Left lung (tissue), 4 donors: ENCODE measurements at regions not wholly inside any gene's neighbourhood (a gene's known extent, or its start where the extent isn't known, plus 50 kb on each side); places are given as distances from the start of the nearest gene placed in this dataset.
A peak's percentile ranks its signal among the peaks of the same experiment; 100 is the strongest.

Experiments used
- ATAC-seq: fragments of 200-7000 bp; cut with Tn5 transposase; one replicate; pipeline ENCODE4 v1.9.1; 2020; ENCODE audit warnings: moderate library complexity
- DNase-seq, 4 donors: peaks; one replicate each; pipeline ENCODE4 v3.0.0-alpha.2; 2013 to 2020
- H3K27ac ChIP-seq, 2 donors: fragments of 200-600 bp; sonication (generic) in 1 of 2; one replicate each; pipeline versions ENCODE4 v1.5.0 to v1.8.0; 2020 to 2021
- H3K27me3 ChIP-seq, 2 donors: fragments of 200-600 bp; sonication (generic) in 1 of 2; one replicate each; pipeline versions ENCODE4 v1.5.0 to v1.8.0; 2020 to 2021
- H3K36me3 ChIP-seq, 2 donors: fragments of 200-600 bp; sonication (generic) in 1 of 2; one replicate each; pipeline versions ENCODE4 v1.5.0 to v1.8.0; 2020 to 2021
- H3K4me1 ChIP-seq, 2 donors: fragments of 200-600 bp; one replicate each; pipeline ENCODE4 v1.8.0; 2021
- H3K4me3 ChIP-seq, 2 donors: fragments of 200-600 bp; sonication (generic) in 1 of 2; one replicate each; pipeline versions ENCODE4 v1.5.0 to v1.8.0; 2020 to 2021; ENCODE audit warnings: mild to moderate bottlenecking in 1 of 2
- H3K9me3 ChIP-seq, 2 donors: fragments of 200-600 bp; sonication (generic) in 1 of 2; one replicate each; pipeline versions ENCODE4 v1.5.0 to v1.8.0; 2020 to 2021
- intact Hi-C, 2 donors: fragments of 100-400 bp; cut with DNase I; formaldehyde crosslinking; loops; one replicate each; pipeline versions ENCODE4 v1.11.2 to v1.14.2; 2022
- TF ChIP-seq, protein P1 (sequence below), 2 donors: fragments of 200-600 bp; sonication (generic) in 1 of 2; IDR thresholded peaks; one replicate each; pipeline versions ENCODE4 v1.5.0 to v1.8.0; 2021; ENCODE audit warnings: antibody characterized with exemption in 2 of 2
- donor health status: DM: no; HTN: yes; CAD: no.
- donor health status: DM: no; HTN: no; CAD: no.

- peaks cover 0 to 14% of the 10 kb centered on the region in 2 donors for H3K4me1 ChIP-seq
- ATAC-seq: no peak
- TF ChIP-seq, protein P1, sequence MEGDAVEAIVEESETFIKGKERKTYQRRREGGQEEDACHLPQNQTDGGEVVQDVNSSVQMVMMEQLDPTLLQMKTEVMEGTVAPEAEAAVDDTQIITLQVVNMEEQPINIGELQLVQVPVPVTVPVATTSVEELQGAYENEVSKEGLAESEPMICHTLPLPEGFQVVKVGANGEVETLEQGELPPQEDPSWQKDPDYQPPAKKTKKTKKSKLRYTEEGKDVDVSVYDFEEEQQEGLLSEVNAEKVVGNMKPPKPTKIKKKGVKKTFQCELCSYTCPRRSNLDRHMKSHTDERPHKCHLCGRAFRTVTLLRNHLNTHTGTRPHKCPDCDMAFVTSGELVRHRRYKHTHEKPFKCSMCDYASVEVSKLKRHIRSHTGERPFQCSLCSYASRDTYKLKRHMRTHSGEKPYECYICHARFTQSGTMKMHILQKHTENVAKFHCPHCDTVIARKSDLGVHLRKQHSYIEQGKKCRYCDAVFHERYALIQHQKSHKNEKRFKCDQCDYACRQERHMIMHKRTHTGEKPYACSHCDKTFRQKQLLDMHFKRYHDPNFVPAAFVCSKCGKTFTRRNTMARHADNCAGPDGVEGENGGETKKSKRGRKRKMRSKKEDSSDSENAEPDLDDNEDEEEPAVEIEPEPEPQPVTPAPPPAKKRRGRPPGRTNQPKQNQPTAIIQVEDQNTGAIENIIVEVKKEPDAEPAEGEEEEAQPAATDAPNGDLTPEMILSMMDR (IDR thresholded peaks at IDR 0.05): no peak
- DNase-seq: no peak
- H3K27ac ChIP-seq: no peak overlapping the region
- H3K36me3 ChIP-seq: no peaks in the 10 kb centered on the region
- no peaks in the 10 kb centered on the region for H3K27me3 ChIP-seq
- H3K9me3 ChIP-seq: no peaks in the 10 kb centered on the region
- no peak overlapping the region for H3K4me3 ChIP-seq
- intact Hi-C loops: no loop called here
Observed at GRCh38 chr17:77611791-77612502, 346.6 kb upstream of the TNRC6C start.

- no peak overlapping the region for H3K27ac ChIP-seq
- DNase-seq (no peak), ATAC-seq (no peak)
- H3K4me1 ChIP-seq: peaks cover 0 to 14% of the 10 kb centered on the region in 2 donors
- no peaks in the 10 kb centered on the region for H3K36me3 ChIP-seq
- TF ChIP-seq, protein P1 (IDR thresholded peaks at IDR 0.05): no peak
- H3K9me3 ChIP-seq: no peaks in the 10 kb centered on the region
- H3K4me3 ChIP-seq: no peak overlapping the region
- no peaks in the 10 kb centered on the region for H3K27me3 ChIP-seq
- intact Hi-C loops: no loop called here
Observed at GRCh38 chr17:77613218-77613617, 345.3 kb upstream of the TNRC6C start.

DNA sequence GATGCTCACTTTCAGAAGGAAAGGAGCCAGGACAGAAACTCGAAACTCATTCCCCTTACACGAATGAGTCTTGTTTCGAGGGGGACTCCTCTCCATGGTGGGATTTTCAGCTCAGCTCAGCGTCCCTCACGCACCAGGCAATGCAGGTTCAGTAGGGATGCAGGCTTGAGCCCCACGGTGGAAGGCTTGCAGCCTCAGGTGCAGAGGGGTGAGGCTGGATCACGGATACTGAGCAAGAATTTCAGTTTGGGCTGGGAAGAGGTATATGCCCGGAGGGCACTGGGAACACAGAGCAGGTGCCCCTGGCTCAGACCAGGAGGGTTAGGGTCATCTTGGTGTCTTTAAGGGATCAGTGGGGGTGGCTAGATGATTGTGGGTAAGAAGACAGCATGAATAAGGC is 344.9 kb upstream of the TNRC6C start:
- no peak for DNase-seq
- Histone ChIP-seq H3K27ac (no peak overlapping the region), H3K36me3 (no peaks in the 10 kb centered on the region), H3K4me1 (peaks cover 0 to 14% of the 10 kb centered on the region in 2 donors), H3K27me3 (no peaks in the 10 kb centered on the region), H3K4me3 (no peak overlapping the region), H3K9me3 (no peaks in the 10 kb centered on the region)
- intact Hi-C loops: no loop called here
- ATAC-seq: no peak
- TF ChIP-seq, protein P1 (IDR thresholded peaks at IDR 0.05): no peak

DNA sequence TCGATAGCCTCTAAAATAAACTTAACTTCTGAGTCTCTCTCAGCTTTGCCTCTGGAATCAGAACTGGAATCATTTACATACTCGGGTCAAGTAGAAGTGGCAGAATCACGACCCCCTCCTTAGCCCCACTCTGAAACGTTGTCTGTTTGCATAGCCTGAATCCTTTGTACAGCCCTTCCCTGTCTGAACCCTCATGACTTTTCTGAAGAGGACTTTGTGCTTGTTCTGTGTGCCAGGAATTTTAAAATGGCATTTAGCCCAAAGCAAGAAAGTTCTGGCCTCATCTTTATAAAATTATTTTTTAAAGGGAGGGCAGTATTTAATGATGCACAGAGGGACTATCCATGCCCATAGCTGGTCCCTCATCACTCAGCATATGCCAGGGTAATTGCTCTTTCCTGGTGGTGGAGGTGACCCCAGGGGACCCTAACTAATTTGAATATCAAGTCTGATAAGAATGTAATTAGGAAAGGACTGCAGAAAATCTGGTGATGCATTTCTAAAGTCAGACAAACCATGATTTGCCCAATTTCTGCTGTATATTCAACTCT is 342.7 kb upstream of the TNRC6C start:
- Histone ChIP-seq H3K27me3 (no peaks in the 10 kb centered on the region), H3K27ac (no peak overlapping the region), H3K9me3 (no peaks in the 10 kb centered on the region), H3K4me1 (peaks cover 0 to 10% of the 10 kb centered on the region in 2 donors), H3K4me3 (no peak overlapping the region), H3K36me3 (no peaks in the 10 kb centered on the region)
- TF ChIP-seq, protein P1 (IDR thresholded peaks at IDR 0.05): no peak
- DNase-seq: peak in 1 of 4 donors; percentile 40
- intact Hi-C loops: no loop called here
- ATAC-seq: peak; percentile 62

DNA sequence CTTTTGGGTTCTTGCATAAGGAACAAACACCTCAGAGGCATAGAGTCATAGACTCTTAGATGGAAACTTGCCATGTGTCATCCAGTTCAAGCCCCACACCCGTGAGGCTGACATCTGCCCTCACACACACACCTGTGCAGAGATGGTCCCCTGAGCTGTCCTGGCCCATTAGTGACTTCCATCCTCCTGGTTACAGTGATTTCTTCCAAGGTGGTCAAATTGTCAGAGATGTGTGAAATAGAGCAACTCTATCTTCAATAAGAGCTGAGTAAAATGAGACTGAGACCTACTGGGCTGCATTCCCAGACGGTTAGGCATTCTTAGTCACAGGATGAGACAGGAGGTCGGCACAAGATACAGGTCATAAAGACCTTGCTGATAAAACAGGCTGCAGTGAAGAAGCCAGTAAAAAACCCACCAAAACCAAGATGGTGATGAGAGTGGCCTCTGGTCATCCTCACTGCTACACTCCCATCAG is 342.2 kb upstream of the TNRC6C start:
- Histone ChIP-seq H3K4me3 (no peak overlapping the region), H3K27me3 (no peaks in the 10 kb centered on the region), H3K36me3 (no peaks in the 10 kb centered on the region), H3K9me3 (no peaks in the 10 kb centered on the region), H3K27ac (no peak overlapping the region), H3K4me1 (peaks cover 0 to 7% of the 10 kb centered on the region in 2 donors)
- TF ChIP-seq, protein P1 (IDR thresholded peaks at IDR 0.05): no peak
- no peak for DNase-seq
- ATAC-seq: peak; percentile 23
- intact Hi-C loops: no loop called here
